ENCODE measurements at regions not wholly inside any gene's neighbourhood (a gene's known extent, or its start where the extent isn't known, plus 50 kb on each side); places are given as distances from the start of the nearest gene placed in this dataset.

- Histone ChIP-seq H3K56ac (ENCODE audit: insufficient read length, low read depth, low read length) (no peak overlapping the region), H4K20me1 (ENCODE audit: control insufficient read depth, insufficient read depth, insufficient read length) (no peaks in the 10 kb centered on the region), H2BK20ac (ENCODE audit: low read depth, low read length, poor library complexity, severe bottlenecking) (no peak overlapping the region), H3K18ac (ENCODE audit: insufficient read length, low read depth, low read length) (no peak overlapping the region), H3K14ac (ENCODE audit: insufficient read depth, low read length) (no peak overlapping the region), H2BK5ac (ENCODE audit: insufficient read length, low read length) (no peak overlapping the region), H3K9ac (ENCODE audit: extremely low read depth, insufficient read length, low read length) (no peak overlapping the region), H3K23me2 (ENCODE audit: insufficient read length, low read depth, low read length, poor library complexity, severe bottlenecking) (no peaks in the 10 kb centered on the region), H3K27ac (ENCODE audit: insufficient read length, low read depth, low read length) (no peak overlapping the region), H3K27me3 (ENCODE audit: insufficient read depth, low read length) (no peaks in the 10 kb centered on the region), H3K4me2 (ENCODE audit: insufficient read depth, insufficient read length, low read length) (no peak overlapping the region), H3K4me1 (ENCODE audit: insufficient read depth, low read length) (no peaks in the 10 kb centered on the region; the same call in 1 of the 2 replicates), H4K8ac (replicated peaks; ENCODE audit: insufficient read length, low read depth, low read length) (no peak overlapping the region), H2BK15ac (ENCODE audit: low read depth, low read length) (no peak overlapping the region), H3T11ph (ENCODE audit: low read length) (no peak overlapping the region), H3K79me2 (ENCODE audit: insufficient read depth, low read length) (no peaks in the 10 kb centered on the region), H3K9me3 (ENCODE audit: control insufficient read depth, low read depth, low read length) (no peaks in the 10 kb centered on the region), H3K79me1 (ENCODE audit: insufficient read depth, low read depth, low read length, poor library complexity, severe bottlenecking) (no peaks in the 10 kb centered on the region), H4K5ac (ENCODE audit: insufficient read length, low read depth, low read length) (no peak overlapping the region), H2BK120ac (ENCODE audit: low read depth, low read length, poor library complexity, severe bottlenecking) (no peak overlapping the region), H3K23ac (ENCODE audit: insufficient read length, low read depth, low read length) (no peak overlapping the region), H3K4ac (ENCODE audit: low read depth, low read length) (no peak overlapping the region), H2AFZ (ENCODE audit: low read length) (no peak overlapping the region), H2AK5ac (ENCODE audit: insufficient read length, low read length) (no peak overlapping the region), H2BK12ac (ENCODE audit: insufficient read length, low read depth, low read length) (no peak overlapping the region), H4K91ac (ENCODE audit: insufficient read length, low read depth, low read length) (no peak overlapping the region)
- no peak for TF ChIP-seq CTCF (conservative IDR thresholded peaks at IDR 0.05)
- Mint-ChIP-seq H3K27me3 (ENCODE audit: low read depth) (no peaks in the 10 kb centered on the region), H3K27ac (no peak overlapping the region), H3K36me3 (ENCODE audit: insufficient read depth in 1 of 3, low read depth in 3 of 3) (no peaks in the 10 kb centered on the region), H3K4me3 (no peak overlapping the region), H3K4me1 (peaks cover 8 to 21% of the 10 kb centered on the region in 2 experiments), H3K9me3 (no peaks in the 10 kb centered on the region)
- no peak for DNase-seq
- no CpG with 5 or more reads among the region's 3 CpGs for WGBS (ENCODE audit: extremely low coverage, insufficient read length, low lambda C conversion rate)
These were observed 59.9 kb downstream of the OTOL1 start for GRCh38 chr3:161556533-161556932.

Measured in H9 (cell line).